Lower leg skin (tissue), 3 donors: ENCODE measurements at regions not wholly inside any gene's neighbourhood (a gene's known extent, or its start where the extent isn't known, plus 50 kb on each side); places are given as distances from the start of the nearest gene placed in this dataset.

ENCODE experiments used
- CTCF ChIP-seq, 3 donors: fragments of 450-650 bp; IDR thresholded peaks; one replicate each; pipeline ENCODE4 v1.5.1; 2016; ENCODE audit warnings: antibody characterized with exemption in 3 of 3, mild to moderate bottlenecking in 3 of 3, moderate library complexity in 2 of 3
- POLR2A ChIP-seq, 2 donors: fragments of 450-650 bp; IDR thresholded peaks; one replicate each; pipeline ENCODE4 v1.6.1; 2016 to 2017; ENCODE audit warnings: antibody characterized with exemption in 2 of 2, mild to moderate bottlenecking in 1 of 2, moderate library complexity in 1 of 2

DNA sequence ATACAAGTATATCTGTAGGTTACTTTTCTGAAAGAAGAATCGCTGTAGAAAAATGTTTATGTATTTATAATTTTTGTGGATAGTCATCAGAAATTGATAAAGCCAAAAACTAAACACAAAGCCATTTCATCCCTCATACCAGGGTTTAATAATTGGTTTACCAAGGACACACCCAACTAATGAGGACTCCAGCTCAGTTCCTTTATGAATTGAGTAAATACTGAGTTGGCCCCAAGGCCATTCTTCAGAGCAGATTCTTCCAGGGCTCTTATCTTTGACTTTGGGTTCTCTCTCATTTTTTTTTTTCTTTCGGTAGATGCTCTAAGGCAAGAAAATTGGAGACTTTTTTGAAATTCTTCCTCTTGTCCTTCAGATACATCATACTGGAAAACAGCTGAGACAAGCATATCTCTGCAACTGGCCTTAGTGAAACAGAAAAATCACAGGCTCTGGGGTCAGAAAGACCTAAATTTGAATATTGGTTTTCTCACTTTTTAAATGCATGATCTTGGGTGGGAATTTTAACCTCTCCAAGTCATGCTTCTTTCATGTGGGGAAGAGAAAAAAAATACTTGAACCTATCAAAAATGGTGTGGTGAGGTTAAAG lies 401.8 kb downstream of the ARHGEF28 start:
- TF ChIP-seq CTCF (IDR thresholded peaks at IDR 0.05) (no peak), POLR2A (IDR thresholded peaks at IDR 0.05) (no peak)
